Right lobe of liver (tissue), 6 donors: ENCODE measurements at regions not wholly inside any gene's neighbourhood (a gene's known extent, or its start where the extent isn't known, plus 50 kb on each side); places are given as distances from the start of the nearest gene placed in this dataset.

Experiments used
- ATAC-seq, 4 donors: fragments of 200-7000 bp; cut with Tn5 transposase; one replicate each; pipeline ENCODE4 v1.9.1; 2020; ENCODE audit warnings: mild to moderate bottlenecking in 4 of 4, moderate library complexity in 4 of 4
- DNase-seq, 3 donors: peaks; one replicate each; pipeline ENCODE4 v3.0.0-alpha.2; 2020
- H3K27ac ChIP-seq, 3 donors: fragments of 200-600 bp; one replicate each; pipeline ENCODE4 v1.8.0; 2022
- H3K27me3 ChIP-seq, 2 donors: fragments of 200-600 bp; one replicate each; pipeline ENCODE4 v1.8.0; 2022
- H3K36me3 ChIP-seq, 4 donors: fragments of 200-600 bp; sonication (generic) in 1 of 4; one replicate each; pipeline versions ENCODE4 v1.5.1 to v1.8.0; 2017 to 2022; ENCODE audit warnings: control low read depth in 1 of 4
- H3K4me1 ChIP-seq, 4 donors: fragments of 200-600 bp; sonication (generic) in 1 of 4; one replicate each; pipeline versions ENCODE4 v1.5.1 to v1.8.0; 2017 to 2022; ENCODE audit warnings: control low read depth in 1 of 4
- H3K4me3 ChIP-seq, 3 donors: fragments of 200-600 bp; one replicate each; pipeline ENCODE4 v1.8.0; 2022
- H3K9me3 ChIP-seq, 4 donors: fragments of 200-600 bp; sonication (generic) in 1 of 4; one replicate each; pipeline versions ENCODE4 v1.5.1 to v1.8.0; 2017 to 2022; ENCODE audit warnings: control low read depth in 1 of 4
- CTCF ChIP-seq, 4 donors: fragments of 200-600 bp in 3 of 4; fragments of 450-650 bp in 1 of 4; IDR thresholded peaks; one replicate each; pipeline versions ENCODE4 v1.5.1 to v1.8.0; 2016 to 2022; ENCODE audit warnings: antibody characterized with exemption in 4 of 4, mild to moderate bottlenecking in 2 of 4
- POLR2A ChIP-seq: fragments of 450-650 bp; IDR thresholded peaks from one replicate; pipeline ENCODE4 v1.6.1; 2017; ENCODE audit warnings: antibody characterized with exemption, mild to moderate bottlenecking
- WGBS: methylation state at CpG from one replicate; pipeline ENCODE4 v1.1.6; 2018; ENCODE audit warnings: low coverage, low lambda C conversion rate; ENCODE audit not compliant: insufficient coverage; ENCODE audit errors: missing lambda C conversion rate; 5-methylcytosine and 5-hydroxymethylcytosine counted together
- intact Hi-C, 2 donors: fragments of 100-400 bp; cut with DNase I; formaldehyde crosslinking; loops; one replicate each; pipeline versions ENCODE4 v1.11.2 to v1.14.1; 2022
- donor health status: DM: no; HTN: yes; CAD: no.
- donor health status: DM: no; HTN: no; CAD: no.
- donor health status: DM: no; HTN: no; CAD: no.
- donor health status: DM: no; HTN: yes; CAD: no.
- donor health status: DM: no; HTN: yes; CAD: no.

DNA sequence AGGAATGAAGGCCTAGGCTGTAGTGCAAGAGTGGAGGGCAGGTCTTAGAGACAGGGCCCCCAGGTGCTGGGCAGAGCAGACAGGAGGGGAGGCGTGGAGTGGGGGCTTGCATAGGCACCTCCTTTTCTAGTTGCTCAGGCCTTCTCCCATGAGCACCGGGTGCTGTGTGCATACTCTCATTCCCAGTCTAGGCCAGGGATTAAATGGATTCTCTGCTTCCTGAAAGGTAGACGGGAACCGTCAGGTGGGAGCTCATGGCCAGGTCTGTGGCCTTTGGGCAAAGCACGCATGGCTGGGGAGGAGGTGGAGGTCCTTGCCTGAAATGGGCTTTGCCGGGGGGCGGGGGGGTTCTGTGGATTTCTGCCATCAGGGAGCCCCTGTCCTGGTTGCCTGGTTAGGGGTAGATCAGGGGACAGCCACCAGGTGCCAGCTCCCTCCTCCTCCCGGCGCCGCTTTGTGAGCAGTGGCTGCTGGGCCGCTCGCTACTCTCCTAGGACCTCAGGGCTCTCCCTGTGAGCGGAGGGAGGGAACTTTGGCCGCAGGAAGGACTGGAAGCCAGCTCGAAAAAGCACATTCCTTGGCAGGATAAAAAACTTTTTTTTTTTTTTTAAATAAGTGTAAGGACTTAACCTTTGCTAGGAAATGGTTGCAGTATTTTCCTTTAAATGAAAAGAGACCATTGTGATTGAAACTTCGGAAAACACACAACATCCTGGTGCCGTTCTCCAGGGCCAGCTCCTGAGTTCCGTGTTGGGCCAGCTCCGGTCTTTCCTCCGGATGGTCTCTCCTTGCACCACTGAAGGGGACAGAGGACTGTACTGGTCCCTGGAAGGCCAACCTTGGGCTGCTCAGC lies 82.8 kb upstream of the HAAO start:
- Histone ChIP-seq H3K36me3 (no peaks in the 10 kb centered on the region), H3K27me3 (no peaks in the 10 kb centered on the region), H3K4me3 (no peak overlapping the region), H3K9me3 (no peaks in the 10 kb centered on the region), H3K4me1 (no peaks in the 10 kb centered on the region), H3K27ac (peak overlapping the region in 2 of 3 donors; percentile 8 to 57)
- ATAC-seq: peak; percentile 60 to 64 (median 62)
- intact Hi-C loops: no loop called here
- DNase-seq: no peak
- WGBS: 61% methylated on average over 14 of the region's 20 CpGs
- TF ChIP-seq CTCF (IDR thresholded peaks at IDR 0.05) (no peak), POLR2A (no peak)

- Histone ChIP-seq H3K36me3 (no peaks in the 10 kb centered on the region), H3K4me3 (no peak overlapping the region), H3K4me1 (no peaks in the 10 kb centered on the region), H3K27me3 (no peaks in the 10 kb centered on the region), H3K27ac (peak overlapping the region in 1 of 3 donors; percentile 10), H3K9me3 (no peaks in the 10 kb centered on the region)
- TF ChIP-seq CTCF (IDR thresholded peaks at IDR 0.05): no peak
- TF ChIP-seq POLR2A: no peak
- 68% methylated on average over 3 of the region's 3 CpGs for WGBS
- DNase-seq (no peak), ATAC-seq (peak in 2 of 4 donors; percentile 44 to 65)
- intact Hi-C loops: no loop called here
These were observed 80.3 kb upstream of the HAAO start for GRCh38 chr2:42872721-42873120.

GRCh38 chr2:42871372-42871771 lies 79.0 kb upstream of the HAAO start:
- intact Hi-C loops: no loop called here
- ATAC-seq: no peak
- 78% methylated on average over 4 of the region's 4 CpGs for WGBS

DNA sequence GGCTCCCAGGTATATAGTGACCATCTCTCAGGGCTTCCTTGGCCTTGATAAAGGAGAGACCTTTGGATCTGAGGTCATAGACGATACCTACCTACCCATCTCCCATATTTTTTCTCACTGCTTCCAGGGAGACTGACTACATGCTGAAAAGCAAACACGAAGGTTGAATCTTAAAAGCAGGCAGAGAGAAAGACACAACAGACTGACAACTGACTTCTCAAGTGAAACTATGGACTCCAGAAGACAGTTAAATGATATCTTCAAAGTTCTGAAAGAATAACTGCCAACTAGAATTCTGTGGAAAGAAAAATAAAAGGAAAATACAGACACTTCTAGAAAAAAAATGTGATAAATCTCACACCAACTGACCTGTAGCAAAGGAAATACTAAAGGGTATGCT lies 76.5 kb upstream of the HAAO start:
- TF ChIP-seq POLR2A: no peak
- Histone ChIP-seq H3K4me1 (no peaks in the 10 kb centered on the region), H3K4me3 (no peak overlapping the region), H3K27me3 (no peaks in the 10 kb centered on the region), H3K9me3 (no peaks in the 10 kb centered on the region), H3K27ac (no peak overlapping the region), H3K36me3 (no peaks in the 10 kb centered on the region)
- no peak for DNase-seq
- intact Hi-C loops: no loop called here
- ATAC-seq: no peak
- WGBS: 66% methylated on average over 2 of the region's 2 CpGs

More at GRCh38 chr2:42871372-42871771, 79.0 kb upstream of the HAAO start:
- Histone ChIP-seq H3K27me3 (no peaks in the 10 kb centered on the region), H3K9me3 (no peaks in the 10 kb centered on the region), H3K36me3 (no peaks in the 10 kb centered on the region), H3K4me3 (no peak overlapping the region), H3K4me1 (no peaks in the 10 kb centered on the region), H3K27ac (no peak overlapping the region)
- no peak for DNase-seq
- TF ChIP-seq POLR2A: no peak
- no peak for TF ChIP-seq CTCF (IDR thresholded peaks at IDR 0.05)

- Histone ChIP-seq H3K4me1 (no peaks in the 10 kb centered on the region), H3K4me3 (no peak overlapping the region), H3K36me3 (no peaks in the 10 kb centered on the region), H3K27ac (no peak overlapping the region), H3K9me3 (no peaks in the 10 kb centered on the region), H3K27me3 (no peaks in the 10 kb centered on the region)
- intact Hi-C loops: no loop called here
- TF ChIP-seq CTCF (IDR thresholded peaks at IDR 0.05) (no peak), POLR2A (no peak)
- no peak for ATAC-seq
- no peak for DNase-seq
- WGBS: 83% methylated on average over 1 of the region's 3 CpGs
These were observed 75.7 kb upstream of the HAAO start for GRCh38 chr2:42868096-42868495.
